Mucosa of rectum (tissue), 2 donors: ENCODE measurements at regions not wholly inside any gene's neighbourhood (a gene's known extent, or its start where the extent isn't known, plus 50 kb on each side); places are given as distances from the start of the nearest gene placed in this dataset.

Experiments used
- H3K27ac ChIP-seq, 2 donors: one replicate each; pipeline ENCODE4 v1.7.0; 2013; ENCODE audit warnings: inconsistent platforms in 2 of 2, low read depth in 2 of 2, low read length in 2 of 2
- H3K27me3 ChIP-seq, 2 donors: one replicate each; pipeline ENCODE4 v1.7.0; 2013; ENCODE audit warnings: low read length in 2 of 2; ENCODE audit not compliant: control insufficient read depth in 2 of 2, insufficient read depth in 2 of 2
- H3K36me3 ChIP-seq, 2 donors: one replicate each; pipeline ENCODE4 v1.7.0; 2013; ENCODE audit warnings: low read length in 2 of 2; ENCODE audit not compliant: control insufficient read depth in 2 of 2, insufficient read depth in 2 of 2
- H3K4me1 ChIP-seq, 2 donors: one replicate each; pipeline ENCODE4 v1.7.0; 2013; ENCODE audit warnings: low read length in 2 of 2, mild to moderate bottlenecking in 1 of 2; ENCODE audit not compliant: control insufficient read depth in 2 of 2, insufficient read depth in 2 of 2
- H3K4me3 ChIP-seq, 2 donors: one replicate each; pipeline ENCODE4 v1.7.0; 2013; ENCODE audit warnings: low read length in 2 of 2
- H3K9ac ChIP-seq, 2 donors: one replicate each; pipeline ENCODE4 v1.7.0; 2013; ENCODE audit warnings: low read length in 2 of 2, low read depth in 1 of 2, mild to moderate bottlenecking in 1 of 2
- H3K9me3 ChIP-seq, 2 donors: one replicate each; pipeline ENCODE4 v1.7.0; 2013; ENCODE audit warnings: low read length in 2 of 2; ENCODE audit not compliant: control insufficient read depth in 2 of 2
- donor health status: healthy.
- donor health status: Normal muscosa, but diverticular disease.

DNA sequence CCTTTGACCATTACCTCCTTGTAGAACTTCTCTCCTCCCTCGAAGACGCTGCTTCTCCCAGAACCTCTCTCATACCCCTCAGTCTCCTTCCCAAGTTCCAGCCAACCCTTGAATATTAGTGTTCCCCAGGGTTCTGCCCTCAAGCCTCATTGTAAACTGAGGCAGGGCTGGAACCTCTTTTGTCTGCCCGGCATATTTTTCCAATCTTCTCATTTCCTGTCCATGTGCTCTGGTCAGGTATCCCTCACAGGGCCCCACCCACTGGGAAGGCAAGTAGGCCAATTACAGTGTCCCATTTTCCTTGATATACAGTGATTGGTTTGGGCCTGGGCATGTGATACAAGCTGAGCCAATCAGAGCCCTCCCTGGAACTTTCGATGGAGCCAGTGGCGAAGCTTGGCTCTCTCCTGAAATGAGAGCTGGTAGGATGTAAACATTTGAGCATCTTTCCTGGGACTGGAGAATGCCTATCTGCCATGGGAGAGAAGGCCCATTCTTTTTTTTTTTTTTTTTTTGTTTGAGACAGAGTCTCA is 57.1 kb upstream of the ID3 start:
- H3K27ac ChIP-seq, result no peak overlapping the region
- H3K4me1 ChIP-seq, result peaks cover 15 to 25% of the 10 kb centered on the region in 2 donors
- H3K9ac ChIP-seq, result no peak overlapping the region
- H3K9me3 ChIP-seq, result no peaks in the 10 kb centered on the region
- H3K36me3 ChIP-seq, result no peaks in the 10 kb centered on the region
- H3K27me3 ChIP-seq, result no peaks in the 10 kb centered on the region
- no peak overlapping the region for H3K4me3 ChIP-seq

DNA sequence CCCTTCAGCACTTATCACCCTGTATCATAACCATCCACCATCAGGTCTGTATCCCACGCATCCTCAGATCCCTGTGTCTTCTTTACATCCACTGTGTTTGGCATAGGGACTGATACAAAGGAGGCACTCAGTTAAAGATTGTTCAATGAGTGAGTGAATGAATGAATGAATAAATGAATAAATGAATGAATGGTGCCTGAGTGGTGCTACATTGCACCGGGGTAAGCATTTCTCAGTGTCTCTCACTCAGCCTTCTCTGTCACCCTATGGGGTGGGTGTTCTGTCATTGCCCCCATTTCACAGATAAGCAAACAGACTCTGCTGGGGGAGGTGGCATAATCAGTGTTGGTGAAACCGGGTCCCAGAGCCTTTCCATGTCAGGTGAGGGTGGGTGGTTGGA is 56.6 kb upstream of the ID3 start:
- Histone ChIP-seq H3K9me3 (no peaks in the 10 kb centered on the region), H3K4me3 (no peak overlapping the region), H3K9ac (no peak overlapping the region), H3K36me3 (no peaks in the 10 kb centered on the region), H3K4me1 (peaks cover 15 to 25% of the 10 kb centered on the region in 2 donors), H3K27me3 (no peaks in the 10 kb centered on the region), H3K27ac (no peak overlapping the region)

DNA sequence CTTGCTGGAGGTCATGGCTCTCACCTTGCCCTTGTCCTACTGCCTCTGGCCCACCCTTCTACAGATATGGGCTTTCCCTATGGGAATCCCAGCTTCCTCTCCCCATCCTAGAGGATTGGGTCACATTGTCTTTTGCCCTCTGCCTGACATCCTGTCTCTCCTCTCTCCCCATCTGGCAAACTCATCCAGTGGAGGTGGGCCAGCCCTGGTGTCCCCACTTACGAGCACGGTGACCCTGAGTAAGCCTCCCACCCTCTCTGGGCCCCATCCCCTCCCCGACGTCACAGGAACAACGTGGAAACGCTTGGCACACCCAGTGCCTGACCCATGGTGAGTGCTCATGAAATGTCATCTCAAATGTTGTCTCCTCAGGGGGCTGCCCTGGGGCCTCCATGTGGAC is 56.1 kb upstream of the ID3 start:
- Histone ChIP-seq H3K9ac (no peak overlapping the region), H3K27ac (no peak overlapping the region), H3K4me1 (peaks cover 12 to 23% of the 10 kb centered on the region in 2 donors), H3K4me3 (no peak overlapping the region), H3K27me3 (no peaks in the 10 kb centered on the region), H3K9me3 (no peaks in the 10 kb centered on the region), H3K36me3 (no peaks in the 10 kb centered on the region)

DNA sequence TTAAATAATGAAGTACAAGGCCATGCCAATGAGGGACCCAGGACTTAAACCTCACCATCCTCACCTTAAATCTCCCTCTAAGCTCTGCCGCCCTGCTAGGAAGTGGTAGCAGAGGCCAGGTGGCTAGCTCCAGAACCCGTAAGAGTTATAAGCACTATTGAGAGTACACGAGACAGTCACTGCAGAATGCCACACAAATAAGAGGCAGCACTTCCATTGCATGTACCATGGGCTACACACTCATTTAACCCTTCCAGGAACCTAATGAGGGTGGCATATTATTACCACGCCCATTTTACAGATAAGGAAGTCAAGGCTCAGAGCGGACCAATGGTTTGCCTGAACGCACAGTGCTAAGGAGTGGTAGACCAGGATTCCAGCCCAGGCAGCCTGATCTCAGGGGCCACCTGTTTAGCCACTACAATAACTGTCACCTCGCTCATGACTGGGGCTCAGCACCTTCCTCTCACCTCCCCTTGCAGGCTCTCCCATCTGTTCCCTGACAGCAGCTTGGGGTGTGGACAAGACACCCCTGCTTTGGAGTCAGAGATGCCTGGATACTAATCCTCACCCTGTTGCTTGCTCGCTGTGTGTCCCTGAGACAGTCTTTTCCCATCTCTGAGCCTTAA is 54.8 kb upstream of the ID3 start:
- Histone ChIP-seq H3K27me3 (no peaks in the 10 kb centered on the region), H3K4me3 (no peak overlapping the region), H3K27ac (peak overlapping the region in 1 of 2 donors; percentile 67), H3K36me3 (no peaks in the 10 kb centered on the region), H3K9ac (no peak overlapping the region), H3K9me3 (no peaks in the 10 kb centered on the region), H3K4me1 (peaks cover 2 to 14% of the 10 kb centered on the region in 2 donors)

DNA sequence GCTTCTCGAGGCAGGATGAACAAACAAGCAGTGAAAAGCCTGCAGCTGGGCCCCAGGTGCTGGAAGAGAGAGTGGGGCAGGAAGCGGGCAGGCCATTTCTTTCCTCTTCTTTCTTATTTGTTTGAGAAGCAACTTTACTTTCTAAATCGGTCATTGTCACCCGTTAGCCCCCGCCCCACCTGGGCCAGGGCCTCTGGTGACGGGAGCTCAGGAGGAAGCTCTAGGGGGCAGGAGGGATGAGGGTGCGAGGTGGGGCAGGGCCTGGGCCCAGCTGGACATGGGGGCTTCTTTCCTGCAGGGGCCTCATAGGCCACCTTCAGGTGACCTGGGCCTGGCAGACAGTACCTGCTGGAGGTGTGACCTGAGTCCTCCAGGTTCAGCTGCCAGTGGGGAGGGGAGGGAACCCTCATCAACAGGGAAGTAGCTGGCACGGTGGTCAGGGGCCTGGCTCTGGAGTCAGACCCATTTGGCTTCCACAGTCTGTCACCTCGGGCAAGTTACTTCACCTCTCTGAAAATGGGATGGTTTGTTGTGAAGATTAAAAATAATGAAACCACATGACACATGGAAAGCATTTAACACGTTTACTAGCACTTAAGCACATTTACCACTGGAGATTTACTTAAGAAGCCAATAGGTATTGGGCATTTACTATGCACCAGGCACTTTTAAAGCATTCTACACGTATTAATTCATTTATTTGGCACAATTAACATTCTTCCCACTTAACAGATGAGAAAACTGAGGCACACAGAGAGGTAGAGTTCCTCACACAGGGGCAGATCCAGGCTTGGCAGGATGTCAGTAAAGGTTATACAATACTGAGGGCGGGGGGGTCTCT is 54.1 kb upstream of the ID3 start:
- Histone ChIP-seq H3K36me3 (no peaks in the 10 kb centered on the region), H3K9ac (no peak overlapping the region), H3K4me3 (no peak overlapping the region), H3K4me1 (peaks cover 0 to 10% of the 10 kb centered on the region in 2 donors), H3K27ac (peak overlapping the region in 1 of 2 donors; percentile 67), H3K9me3 (no peaks in the 10 kb centered on the region), H3K27me3 (no peaks in the 10 kb centered on the region)

DNA sequence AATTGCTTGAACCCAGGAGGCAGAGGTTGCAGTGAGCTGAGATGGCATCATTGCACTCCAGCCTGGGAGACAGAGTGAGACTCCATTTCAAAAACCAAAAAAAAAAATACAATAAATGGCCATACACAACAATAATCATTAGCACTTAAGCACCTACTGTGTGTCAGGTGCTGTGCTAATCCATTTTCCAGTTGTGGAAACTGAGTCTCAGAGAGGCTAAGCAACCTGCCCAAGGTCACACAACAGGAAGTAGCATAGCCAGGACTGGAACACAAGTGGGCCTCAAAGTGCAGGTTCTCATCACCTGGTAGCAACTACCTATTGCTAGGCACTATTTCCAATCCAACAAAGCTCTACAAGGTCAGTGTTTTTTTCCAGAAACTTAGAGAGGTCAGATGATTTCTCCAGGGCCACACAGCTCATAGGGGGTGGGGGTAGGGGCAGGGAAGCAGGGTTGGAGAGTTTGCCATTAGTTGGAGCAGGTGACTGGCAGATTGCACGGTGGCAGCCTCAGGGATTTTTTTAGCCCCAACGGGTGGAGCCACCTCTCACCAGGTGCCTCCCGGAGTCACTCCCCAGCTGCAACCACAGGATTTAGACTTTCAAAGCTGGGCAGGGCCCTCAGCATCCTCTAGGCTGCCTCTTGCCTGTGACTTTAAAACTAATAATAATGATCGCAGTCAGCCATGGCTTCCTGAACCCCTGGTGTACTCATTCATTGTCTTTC is 52.5 kb upstream of the ID3 start:
- no peaks in the 10 kb centered on the region for H3K36me3 ChIP-seq
- no peaks in the 10 kb centered on the region for H3K27me3 ChIP-seq
- H3K27ac ChIP-seq, result no peak overlapping the region
- no peak overlapping the region for H3K9ac ChIP-seq
- H3K4me1 ChIP-seq, result peaks cover 0 to 10% of the 10 kb centered on the region in 2 donors
- H3K4me3 ChIP-seq, result no peak overlapping the region
- no peaks in the 10 kb centered on the region for H3K9me3 ChIP-seq

DNA sequence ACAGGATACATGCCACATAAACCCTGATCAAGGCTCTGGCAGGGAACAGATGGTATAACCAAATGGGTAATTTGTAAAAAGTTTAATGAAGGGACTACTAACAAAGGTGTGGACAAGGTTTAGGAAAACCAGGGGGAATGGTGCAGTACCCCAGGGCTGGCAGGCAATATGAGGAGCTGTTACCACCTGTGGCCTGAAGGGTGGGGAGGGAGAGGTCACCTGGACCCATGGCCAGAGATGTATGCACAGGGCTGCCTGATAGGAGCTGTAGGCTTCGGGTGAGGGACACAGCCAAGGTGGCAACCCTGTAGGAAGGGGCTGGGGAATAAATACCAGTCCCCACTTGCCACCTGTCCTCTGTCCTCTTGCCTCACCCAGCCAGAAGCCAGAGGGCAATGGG is 51.4 kb upstream of the ID3 start:
- Histone ChIP-seq H3K27ac (no peak overlapping the region), H3K27me3 (no peaks in the 10 kb centered on the region), H3K36me3 (no peaks in the 10 kb centered on the region), H3K9me3 (no peaks in the 10 kb centered on the region), H3K4me3 (no peak overlapping the region), H3K4me1 (peaks cover 0 to 10% of the 10 kb centered on the region in 2 donors), H3K9ac (no peak overlapping the region)

GRCh38 chr1:23609971-23610370 is 50.7 kb upstream of the ID3 start:
- Histone ChIP-seq H3K27ac (no peak overlapping the region), H3K4me1 (peaks cover 0 to 10% of the 10 kb centered on the region in 2 donors), H3K4me3 (no peak overlapping the region), H3K36me3 (no peaks in the 10 kb centered on the region), H3K9me3 (no peaks in the 10 kb centered on the region), H3K9ac (no peak overlapping the region), H3K27me3 (no peaks in the 10 kb centered on the region)
